HG03045 (cell line): ENCODE measurements at regions not wholly inside any gene's neighbourhood (a gene's known extent, or its start where the extent isn't known, plus 50 kb on each side); places are given as distances from the start of the nearest gene placed in this dataset.

ENCODE experiments used
- ATAC-seq: cut with Tn5 transposase; IDR thresholded peaks from one replicate; pipeline ENCODE4 v1.9.1; 2021; ENCODE audit warnings: mild to moderate bottlenecking, moderate library complexity; ENCODE audit not compliant: unreplicated experiment

GRCh38 chr3:6521369-6522113 is 339.4 kb upstream of the GRM7 start:
- ATAC-seq: no peak

DNA sequence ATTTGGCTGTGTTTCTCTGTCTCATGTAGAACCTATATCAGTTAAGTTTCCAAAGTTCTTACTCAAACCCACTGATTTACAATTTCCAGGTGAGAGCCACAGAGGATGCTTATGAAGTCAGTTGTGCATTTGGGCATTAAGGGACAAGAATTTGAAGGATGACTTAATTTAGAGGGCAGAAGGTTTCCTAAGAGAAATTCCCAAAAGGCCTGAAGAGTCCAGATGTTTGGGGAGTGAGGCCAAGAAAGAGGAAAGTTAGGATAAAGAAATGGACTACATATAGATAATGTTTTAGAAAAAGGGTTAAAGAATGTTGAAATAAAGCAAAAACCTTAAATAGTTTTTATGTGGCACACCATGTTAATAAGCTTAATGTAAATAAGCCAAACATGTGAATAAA is 338.7 kb upstream of the GRM7 start:
- no peak for ATAC-seq

- ATAC-seq: no peak
These were observed 337.9 kb upstream of the GRM7 start for GRCh38 chr3:6523043-6523442.

DNA sequence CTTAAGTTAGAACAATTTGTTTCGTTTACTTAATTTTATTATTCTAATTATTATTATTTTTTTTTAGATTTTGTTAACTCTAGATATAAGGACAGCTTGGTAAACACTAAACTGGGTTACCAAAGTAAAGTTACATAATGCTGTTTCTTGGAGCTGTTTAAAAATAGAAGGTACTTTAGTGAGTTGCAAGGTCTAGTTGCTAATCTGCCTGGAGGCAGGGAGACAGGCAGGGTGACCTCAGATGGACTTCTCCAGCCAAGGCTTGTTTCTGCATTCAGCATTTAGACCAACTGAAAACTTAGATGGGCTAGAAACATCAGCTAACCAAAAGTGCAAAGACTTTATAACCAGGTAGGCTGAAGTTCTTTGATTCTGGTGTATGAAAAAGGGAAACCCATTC is 336.4 kb upstream of the GRM7 start:
- no peak for ATAC-seq

DNA sequence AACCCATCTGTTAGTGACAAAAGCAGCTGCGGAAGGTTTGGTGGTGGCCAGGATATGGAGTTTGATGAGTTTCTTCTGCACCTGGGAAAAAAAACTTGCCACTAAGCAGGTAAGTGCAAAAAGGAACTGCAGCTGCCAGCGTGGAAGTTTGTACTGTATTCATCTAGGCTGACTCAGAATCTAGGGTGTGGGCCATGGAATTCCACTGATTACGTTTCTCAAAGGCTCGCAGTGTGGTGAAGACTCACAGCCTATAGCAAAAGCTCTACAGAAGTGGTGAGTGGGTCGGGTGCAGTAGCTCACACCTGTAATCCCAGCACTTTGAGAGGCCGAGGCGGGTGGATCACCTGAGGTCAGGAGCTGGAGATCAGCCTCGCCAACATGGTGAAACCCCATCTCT is 334.6 kb upstream of the GRM7 start:
- no peak for ATAC-seq

GRCh38 chr3:6526861-6527260 is 334.1 kb upstream of the GRM7 start:
- ATAC-seq: no peak

- ATAC-seq: no peak
These were observed 332.0 kb upstream of the GRM7 start for GRCh38 chr3:6528951-6529350.

- no peak for ATAC-seq
These were observed 329.8 kb upstream of the GRM7 start for GRCh38 chr3:6531153-6531552.

GRCh38 chr3:6532101-6532500 is 328.8 kb upstream of the GRM7 start:
- ATAC-seq: no peak

DNA sequence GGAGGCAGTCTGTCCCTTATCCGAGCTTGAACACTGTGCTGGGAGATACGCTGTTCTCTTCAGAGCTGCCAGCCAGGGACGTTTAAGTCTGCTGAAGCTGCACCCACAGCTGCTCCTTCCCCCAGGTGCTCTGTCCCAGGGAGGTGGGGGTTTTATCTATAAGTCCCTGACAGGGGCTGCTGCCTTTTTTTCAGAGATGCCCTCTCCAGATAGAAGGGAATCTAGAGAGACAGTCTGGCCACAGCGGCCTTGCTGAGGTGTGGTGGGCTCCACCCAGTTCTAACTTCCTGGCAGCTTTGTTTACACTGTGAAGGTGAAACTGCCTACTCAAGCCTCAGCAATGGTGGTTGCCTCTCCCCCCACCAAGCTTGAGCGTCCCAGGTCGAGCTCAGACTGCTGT is 319.9 kb upstream of the GRM7 start:
- ATAC-seq: no peak

GRCh38 chr3:6542795-6543194 is 318.1 kb upstream of the GRM7 start:
- no peak for ATAC-seq

- ATAC-seq: no peak
These were observed 311.6 kb upstream of the GRM7 start for GRCh38 chr3:6549296-6549695.

DNA sequence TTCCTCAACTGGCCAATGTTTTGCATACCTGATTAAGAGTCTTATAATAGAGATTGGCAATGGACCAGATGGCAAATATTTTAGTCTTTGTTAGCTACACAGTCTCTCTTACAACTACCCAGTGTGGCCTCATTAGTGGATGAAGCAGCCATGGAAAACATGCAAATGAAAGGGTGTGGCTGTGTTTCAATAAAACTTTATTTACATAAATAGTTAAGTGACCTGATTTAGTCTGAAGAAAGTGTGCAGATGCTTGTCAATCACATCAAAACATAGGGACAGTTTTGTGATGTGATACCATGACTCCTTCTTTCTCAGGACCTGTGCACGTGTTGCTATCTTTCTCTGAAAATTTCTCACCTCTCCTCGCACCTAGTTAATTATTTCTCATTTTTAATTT is 309.8 kb upstream of the GRM7 start:
- ATAC-seq: no peak

GRCh38 chr3:6560259-6560658 is 300.7 kb upstream of the GRM7 start:
- ATAC-seq: no peak

GRCh38 chr3:6567241-6567640 is 293.7 kb upstream of the GRM7 start:
- no peak for ATAC-seq

GRCh38 chr3:6568999-6569493 is 291.9 kb upstream of the GRM7 start:
- no peak for ATAC-seq

GRCh38 chr3:6571448-6571847 is 289.5 kb upstream of the GRM7 start:
- no peak for ATAC-seq

- no peak for ATAC-seq
These were observed 283.3 kb upstream of the GRM7 start for GRCh38 chr3:6577584-6577983.

- no peak for ATAC-seq
These were observed 282.4 kb upstream of the GRM7 start for GRCh38 chr3:6578526-6578925.

DNA sequence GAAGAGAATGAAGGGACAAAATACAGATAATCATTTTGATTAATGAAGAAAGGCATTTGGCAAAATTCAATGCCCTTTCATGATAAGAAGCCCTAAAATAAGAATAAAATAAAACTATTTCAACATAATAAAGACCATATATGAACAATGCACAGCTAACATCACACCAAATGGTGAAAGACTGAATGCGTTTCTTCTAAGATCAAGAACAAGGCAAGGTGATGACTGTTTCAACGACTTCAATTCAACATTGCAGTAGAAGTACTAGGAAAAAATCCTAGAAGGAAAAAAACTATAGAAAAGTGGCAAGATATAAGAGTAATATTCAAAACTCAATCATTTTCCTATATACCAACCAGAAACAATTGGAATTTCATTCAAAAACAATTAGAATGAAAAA is 280.1 kb upstream of the GRM7 start:
- no peak for ATAC-seq

GRCh38 chr3:6585360-6585759 is 275.6 kb upstream of the GRM7 start:
- no peak for ATAC-seq

DNA sequence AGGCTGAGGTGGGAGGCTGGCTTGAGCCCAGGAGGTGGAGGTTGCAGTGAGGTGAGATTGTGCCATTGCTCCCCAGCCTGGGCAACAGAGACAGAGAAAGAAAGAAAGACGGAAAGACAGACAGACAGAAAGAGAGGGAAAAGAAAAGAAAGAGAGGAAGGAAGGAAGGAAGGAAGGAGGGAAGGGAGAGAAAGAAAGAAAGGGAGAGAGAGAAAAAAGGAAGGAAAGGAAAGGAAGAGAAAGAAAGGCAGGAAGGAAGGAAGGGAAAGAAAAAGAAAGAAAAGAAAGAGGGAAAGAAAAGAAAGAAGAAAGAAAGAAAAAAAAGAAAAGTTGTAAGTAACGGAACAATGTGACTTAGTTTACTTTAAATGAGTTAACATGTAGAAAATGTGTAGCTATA is 260.7 kb upstream of the GRM7 start:
- ATAC-seq: no peak

DNA sequence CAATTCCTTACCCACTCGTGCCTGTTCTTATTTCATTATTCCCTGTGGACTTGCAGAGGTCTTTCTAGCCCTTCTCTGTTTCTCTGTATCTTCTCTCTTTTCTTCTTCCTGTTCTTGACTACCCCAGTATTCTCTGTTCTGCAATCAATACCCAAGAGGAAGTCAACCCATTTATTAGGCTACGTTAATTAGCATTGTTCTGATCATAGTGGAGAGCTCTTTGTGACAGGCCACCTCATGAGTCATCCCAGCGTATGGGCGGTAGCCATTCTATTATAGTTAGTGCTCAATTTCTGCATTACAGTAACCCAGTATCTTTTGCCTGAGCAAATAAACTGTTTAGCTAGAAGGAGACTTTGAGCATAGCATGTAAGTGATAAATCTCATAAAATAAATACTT is 259.5 kb upstream of the GRM7 start:
- no peak for ATAC-seq
